Fibroblast of pulmonary artery (primary cell): ENCODE measurements at regions not wholly inside any gene's neighbourhood (a gene's known extent, or its start where the extent isn't known, plus 50 kb on each side); places are given as distances from the start of the nearest gene placed in this dataset.
"Not testable (repeated sequence)": the region's sequence is repeated elsewhere in the genome, so short reads cannot be mapped to it uniquely, and the experiment has no call there.

Experiments used
- DNase-seq: peaks from one replicate; pipeline ENCODE4 v3.0.0-alpha.2; 2010; ENCODE audit warnings: low read depth
- H3K4me3 ChIP-seq: replicated peaks from 2 replicates; pipeline ENCODE4 v1.5.1; 2011; ENCODE audit warnings: low read depth, mild to moderate bottlenecking, control low read depth, low read length, moderate library complexity
- TF ChIP-seq, protein P1 (sequence below): IDR thresholded peaks from 2 replicates; pipeline ENCODE4 v1.5.1; 2011; ENCODE audit warnings: mild to moderate bottlenecking, control low read depth, low read length, inconsistent platforms; ENCODE audit errors: missing control alignments

GRCh38 chr5:26326153-26326759 lies 712.1 kb downstream of the CDH9 start:
- no peak for DNase-seq
- TF ChIP-seq, protein P1, sequence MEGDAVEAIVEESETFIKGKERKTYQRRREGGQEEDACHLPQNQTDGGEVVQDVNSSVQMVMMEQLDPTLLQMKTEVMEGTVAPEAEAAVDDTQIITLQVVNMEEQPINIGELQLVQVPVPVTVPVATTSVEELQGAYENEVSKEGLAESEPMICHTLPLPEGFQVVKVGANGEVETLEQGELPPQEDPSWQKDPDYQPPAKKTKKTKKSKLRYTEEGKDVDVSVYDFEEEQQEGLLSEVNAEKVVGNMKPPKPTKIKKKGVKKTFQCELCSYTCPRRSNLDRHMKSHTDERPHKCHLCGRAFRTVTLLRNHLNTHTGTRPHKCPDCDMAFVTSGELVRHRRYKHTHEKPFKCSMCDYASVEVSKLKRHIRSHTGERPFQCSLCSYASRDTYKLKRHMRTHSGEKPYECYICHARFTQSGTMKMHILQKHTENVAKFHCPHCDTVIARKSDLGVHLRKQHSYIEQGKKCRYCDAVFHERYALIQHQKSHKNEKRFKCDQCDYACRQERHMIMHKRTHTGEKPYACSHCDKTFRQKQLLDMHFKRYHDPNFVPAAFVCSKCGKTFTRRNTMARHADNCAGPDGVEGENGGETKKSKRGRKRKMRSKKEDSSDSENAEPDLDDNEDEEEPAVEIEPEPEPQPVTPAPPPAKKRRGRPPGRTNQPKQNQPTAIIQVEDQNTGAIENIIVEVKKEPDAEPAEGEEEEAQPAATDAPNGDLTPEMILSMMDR: no peak

GRCh38 chr5:26325432-26325831 lies 713.0 kb downstream of the CDH9 start:
- not testable (repeated sequence) for DNase-seq, H3K4me3 ChIP-seq

More at GRCh38 chr5:26326153-26326759, 712.1 kb downstream of the CDH9 start:
- H3K4me3 ChIP-seq: no peak overlapping the region

- not testable (repeated sequence) for DNase-seq
These were observed 714.0 kb downstream of the CDH9 start for GRCh38 chr5:26324273-26324895.

DNA sequence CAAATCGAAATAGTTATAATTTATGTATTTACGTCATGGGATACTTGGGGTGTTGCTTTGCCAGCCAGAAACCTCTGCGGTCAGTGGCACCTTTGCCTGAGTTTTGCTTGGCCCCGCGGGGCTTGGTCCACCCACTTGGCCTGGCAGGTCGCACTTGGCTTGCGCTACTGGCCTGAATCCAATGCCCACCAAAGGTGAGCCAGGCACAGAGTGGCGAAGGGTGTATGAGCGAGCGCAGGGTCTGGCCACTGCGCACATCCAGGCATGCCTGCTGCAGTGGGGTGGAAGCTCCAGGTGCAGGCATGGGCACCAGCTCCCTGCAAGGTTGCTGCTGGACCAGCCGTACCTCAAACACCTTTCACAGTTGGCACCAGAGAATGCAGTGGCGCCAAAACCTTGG lies 714.6 kb downstream of the CDH9 start:
- TF ChIP-seq, protein P1: no peak
- no peak for DNase-seq
- no peak overlapping the region for H3K4me3 ChIP-seq

More at GRCh38 chr5:26324273-26324895, 714.0 kb downstream of the CDH9 start:
- H3K4me3 ChIP-seq: not testable (repeated sequence)

- TF ChIP-seq, protein P1: no peak
- no peak overlapping the region for H3K4me3 ChIP-seq
- no peak for DNase-seq
These were observed 717.1 kb downstream of the CDH9 start for GRCh38 chr5:26321278-26321677.

- TF ChIP-seq, protein P1: no peak
- DNase-seq: peak; percentile 0
- no peak overlapping the region for H3K4me3 ChIP-seq
These were observed 728.0 kb downstream of the CDH9 start for GRCh38 chr5:26310415-26310814.

DNA sequence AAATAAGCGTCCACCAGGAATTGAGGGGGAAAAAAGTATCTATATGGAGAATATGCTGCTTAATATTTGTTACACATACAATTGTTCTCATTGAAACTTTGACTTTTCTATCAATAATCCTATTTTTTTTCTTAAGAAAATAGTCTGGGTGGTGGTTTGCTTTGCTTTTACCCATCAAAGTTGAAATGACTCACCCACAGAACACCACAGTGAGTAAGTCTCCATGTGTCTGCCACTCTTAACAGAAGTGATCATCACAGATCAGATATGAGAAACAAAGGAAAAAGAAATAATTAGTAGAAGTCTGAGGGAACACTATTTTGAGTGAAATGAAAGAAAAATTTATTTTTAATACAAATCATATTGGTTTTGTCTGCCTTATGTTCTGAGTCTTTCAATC lies 742.8 kb downstream of the CDH9 start:
- TF ChIP-seq, protein P1: no peak
- no peak for DNase-seq
- no peak overlapping the region for H3K4me3 ChIP-seq

DNA sequence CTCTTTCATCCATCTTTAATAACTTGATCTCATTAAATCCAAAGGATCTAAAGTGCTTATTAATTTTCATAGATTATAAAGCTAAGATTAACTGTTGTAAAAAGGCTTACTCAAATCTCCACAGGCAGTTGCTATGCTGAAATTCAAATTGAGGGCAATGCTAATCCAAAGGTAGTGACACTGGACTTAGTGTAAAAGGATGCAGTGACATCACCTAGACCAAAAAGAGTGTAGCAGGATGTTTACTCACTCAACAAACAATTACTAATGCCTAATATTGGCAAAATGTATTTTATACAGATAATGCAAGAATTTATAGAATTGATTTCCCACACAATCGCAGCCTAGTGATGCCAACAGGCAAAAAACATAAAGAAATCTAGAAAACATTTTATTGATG lies 756.2 kb downstream of the CDH9 start:
- H3K4me3 ChIP-seq: no peak overlapping the region
- DNase-seq: no peak

More for the DNA sequence above, 756.2 kb downstream of the CDH9 start:
- TF ChIP-seq, protein P1: no peak
